ENCODE measurements at regions not wholly inside any gene's neighbourhood (a gene's known extent, or its start where the extent isn't known, plus 50 kb on each side); places are given as distances from the start of the nearest gene placed in this dataset.

- TF ChIP-seq, protein P1, sequence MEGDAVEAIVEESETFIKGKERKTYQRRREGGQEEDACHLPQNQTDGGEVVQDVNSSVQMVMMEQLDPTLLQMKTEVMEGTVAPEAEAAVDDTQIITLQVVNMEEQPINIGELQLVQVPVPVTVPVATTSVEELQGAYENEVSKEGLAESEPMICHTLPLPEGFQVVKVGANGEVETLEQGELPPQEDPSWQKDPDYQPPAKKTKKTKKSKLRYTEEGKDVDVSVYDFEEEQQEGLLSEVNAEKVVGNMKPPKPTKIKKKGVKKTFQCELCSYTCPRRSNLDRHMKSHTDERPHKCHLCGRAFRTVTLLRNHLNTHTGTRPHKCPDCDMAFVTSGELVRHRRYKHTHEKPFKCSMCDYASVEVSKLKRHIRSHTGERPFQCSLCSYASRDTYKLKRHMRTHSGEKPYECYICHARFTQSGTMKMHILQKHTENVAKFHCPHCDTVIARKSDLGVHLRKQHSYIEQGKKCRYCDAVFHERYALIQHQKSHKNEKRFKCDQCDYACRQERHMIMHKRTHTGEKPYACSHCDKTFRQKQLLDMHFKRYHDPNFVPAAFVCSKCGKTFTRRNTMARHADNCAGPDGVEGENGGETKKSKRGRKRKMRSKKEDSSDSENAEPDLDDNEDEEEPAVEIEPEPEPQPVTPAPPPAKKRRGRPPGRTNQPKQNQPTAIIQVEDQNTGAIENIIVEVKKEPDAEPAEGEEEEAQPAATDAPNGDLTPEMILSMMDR (IDR thresholded peaks at IDR 0.05 in 8 of 11, conservative IDR thresholded peaks at IDR 0.05 in 3 of 11) = no peak
- TF ChIP-seq POLR2AphosphoS5 (IDR thresholded peaks at IDR 0.05) = no peak
These were observed 204.3 kb upstream of the TBL1X start for GRCh38 chrX:9260603-9261002.
